GM18867 (cell line): ENCODE measurements at regions not wholly inside any gene's neighbourhood (a gene's known extent, or its start where the extent isn't known, plus 50 kb on each side); places are given as distances from the start of the nearest gene placed in this dataset.

Source experiments
- ATAC-seq: cut with Tn5 transposase; IDR thresholded peaks from one replicate; pipeline ENCODE4 v1.9.1; 2021; ENCODE audit warnings: mild to moderate bottlenecking, moderate library complexity; ENCODE audit not compliant: unreplicated experiment

DNA sequence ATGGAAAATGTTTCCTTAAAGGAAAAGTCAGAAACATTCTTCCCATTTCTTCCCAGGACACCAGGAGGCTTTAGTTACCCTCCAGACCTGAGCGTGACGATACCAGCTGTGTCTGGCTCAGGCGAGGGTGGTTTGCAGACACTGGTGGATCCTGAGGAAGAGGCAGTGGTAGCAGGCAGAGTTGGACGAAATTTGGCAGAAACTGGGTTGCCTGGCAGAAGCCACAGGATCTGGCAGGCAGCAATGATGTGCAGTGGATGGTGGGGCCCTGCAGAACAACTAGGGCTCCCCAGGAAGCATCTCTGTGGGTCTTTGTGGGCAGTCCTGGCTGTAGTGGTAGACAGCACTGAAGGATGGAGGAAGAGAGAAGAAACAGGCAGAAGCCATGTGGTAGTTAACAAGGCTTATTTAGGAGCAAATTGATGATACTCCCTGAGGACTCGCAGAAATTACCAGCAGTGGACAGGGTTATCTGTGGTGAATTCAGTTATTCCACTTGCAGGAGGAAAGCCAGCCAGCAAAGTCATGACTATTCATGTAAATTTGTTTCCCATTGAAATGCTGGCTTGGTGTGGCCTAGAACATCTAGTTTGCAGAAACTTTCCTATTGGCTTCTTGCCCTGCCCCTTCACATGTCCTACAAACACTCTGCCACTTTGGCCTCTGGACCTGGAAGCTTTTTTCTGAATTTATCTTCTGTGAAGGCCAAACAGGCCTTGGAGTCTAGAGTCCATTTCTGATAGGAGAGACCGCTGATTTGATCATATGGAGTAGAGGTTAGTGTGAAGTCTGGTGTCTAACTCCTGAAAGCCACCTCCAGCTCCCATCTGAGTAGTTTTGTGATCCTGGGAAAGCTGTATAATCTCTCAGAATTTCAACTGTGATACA, 212.0 kb downstream of the DMRT2 start:
- no peak for ATAC-seq

DNA sequence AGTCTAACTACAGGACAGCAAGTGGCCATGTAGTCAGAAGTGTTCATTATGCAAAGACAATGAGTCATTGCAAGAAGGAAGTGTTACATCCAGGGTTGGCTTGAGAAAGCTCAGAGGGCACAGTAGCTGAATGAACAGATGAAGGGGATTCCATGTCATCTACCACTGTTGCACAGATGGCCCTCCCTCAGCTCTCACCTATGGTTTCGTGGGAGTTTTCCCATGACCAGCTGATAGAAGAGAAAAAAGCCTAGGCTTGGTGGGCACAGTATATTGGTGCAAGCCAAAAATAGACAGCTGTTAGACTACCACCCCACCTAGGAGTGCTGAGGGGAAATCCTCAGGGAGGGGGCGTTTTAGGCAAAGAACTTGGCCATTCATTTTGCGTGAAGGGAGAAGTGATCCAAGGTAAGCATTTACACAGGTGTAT, 217.0 kb downstream of the DMRT2 start:
- peak; percentile 91 for ATAC-seq

DNA sequence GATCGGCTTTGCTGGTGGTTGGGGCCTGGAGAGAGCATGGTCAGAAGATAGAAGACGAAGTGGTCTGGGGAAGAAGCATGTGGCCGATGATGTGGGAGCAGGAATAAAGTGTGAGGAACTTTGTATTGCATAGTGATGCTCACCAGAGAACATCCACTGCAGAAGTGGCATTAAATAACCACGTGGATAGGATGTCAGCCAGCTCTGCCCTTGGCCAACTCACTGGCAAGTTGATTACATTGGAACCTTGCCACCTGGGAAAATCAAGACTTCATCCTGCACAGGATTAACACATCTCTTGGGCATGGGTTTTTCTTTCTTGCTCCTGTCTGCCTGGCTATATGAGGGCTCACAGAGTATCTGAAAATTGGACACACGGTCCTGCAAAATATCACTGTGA, 217.4 kb downstream of the DMRT2 start:
- no peak for ATAC-seq

DNA sequence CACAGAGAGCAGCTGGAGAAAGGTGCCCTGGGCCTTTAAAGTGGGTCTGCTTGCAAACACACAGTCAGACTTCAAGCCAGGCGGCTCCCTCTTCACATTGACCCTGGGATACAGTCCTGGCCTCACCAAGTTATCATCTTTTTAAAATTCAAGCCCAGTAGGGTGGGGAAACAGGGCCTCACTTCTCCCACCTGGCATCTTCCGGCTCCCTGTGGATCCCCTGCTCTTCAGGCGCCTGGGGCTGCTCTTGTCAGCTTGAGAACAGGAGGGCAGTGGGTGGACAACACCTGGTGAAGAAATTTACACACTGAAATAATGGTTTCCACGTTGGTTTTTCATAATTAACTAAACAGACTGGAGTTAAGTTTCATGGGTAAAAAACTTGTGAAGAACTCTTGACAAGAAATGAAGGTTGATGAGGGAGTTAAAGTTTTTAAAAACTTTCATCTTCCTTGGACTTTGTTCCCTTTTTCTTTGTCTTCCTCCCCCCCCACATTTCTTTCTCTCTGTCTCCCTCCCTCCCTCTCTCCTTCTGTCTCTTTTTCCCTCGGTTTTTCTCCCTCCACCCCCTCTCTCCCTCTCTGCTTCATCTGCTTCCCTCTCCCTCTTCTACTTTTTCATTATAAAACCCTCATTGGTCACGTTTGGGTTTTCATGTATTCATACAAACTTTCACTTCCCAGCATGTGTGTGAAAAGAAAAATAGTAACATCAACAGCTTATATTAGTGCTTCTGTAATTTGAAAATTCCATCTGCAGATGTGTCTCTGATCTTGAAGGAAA, 219.6 kb downstream of the DMRT2 start:
- ATAC-seq = no peak

DNA sequence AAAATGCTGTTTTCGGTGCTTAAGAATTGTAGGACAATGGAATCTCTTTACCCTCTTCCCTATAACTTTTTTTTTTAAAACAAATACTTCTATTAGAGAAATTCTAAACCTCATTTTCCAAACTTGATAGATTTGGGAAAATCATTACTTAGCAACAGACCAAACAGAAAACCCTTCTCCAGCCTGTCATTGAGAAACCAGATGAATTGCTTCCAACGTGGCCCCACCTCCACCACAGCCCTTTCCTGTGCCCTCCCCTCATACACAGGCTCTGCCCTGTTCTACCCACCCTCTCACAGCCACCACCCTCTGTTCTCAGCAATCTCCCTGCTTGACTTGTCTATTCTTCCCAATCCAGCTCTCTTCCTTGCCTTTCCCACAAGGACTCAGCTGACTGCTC, 221.2 kb downstream of the DMRT2 start:
- no peak for ATAC-seq

DNA sequence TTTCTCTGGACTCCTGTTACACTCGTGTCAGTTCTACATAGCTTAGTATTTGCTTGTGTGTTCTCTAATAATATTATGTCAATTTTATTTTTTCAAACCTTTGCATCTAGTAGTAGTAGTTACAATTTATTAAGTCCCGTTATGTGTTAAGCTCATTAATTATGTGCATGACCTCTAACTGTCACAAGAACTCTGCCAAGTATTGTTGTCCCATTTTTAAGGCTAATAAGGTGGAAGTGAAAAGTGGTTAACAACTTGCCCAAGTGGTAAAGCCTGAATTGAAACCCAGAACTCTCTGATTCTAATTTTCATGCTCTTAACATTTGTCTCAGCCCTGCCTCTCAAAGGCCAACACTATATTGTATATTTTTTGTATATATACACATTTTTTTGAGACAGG, 221.6 kb downstream of the DMRT2 start:
- ATAC-seq = no peak

DNA sequence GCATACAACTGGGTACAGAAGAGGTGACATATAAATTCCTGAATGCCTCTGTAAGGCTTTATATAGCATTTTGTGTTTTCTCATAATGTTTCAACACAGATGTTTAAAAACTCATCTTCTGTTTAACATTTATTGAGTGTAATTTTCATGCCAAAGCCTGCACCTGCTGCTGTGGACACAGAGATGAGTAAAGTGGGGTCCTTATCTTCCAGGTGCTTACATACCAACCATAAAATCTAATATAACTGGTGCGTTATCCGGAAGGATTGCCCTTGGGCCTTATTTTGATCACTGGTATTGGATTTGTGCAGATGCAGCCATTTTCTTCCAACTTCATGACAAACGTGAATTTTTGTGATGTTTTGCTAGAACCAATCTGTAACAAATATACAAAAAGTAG, 222.3 kb downstream of the DMRT2 start:
- no peak for ATAC-seq

DNA sequence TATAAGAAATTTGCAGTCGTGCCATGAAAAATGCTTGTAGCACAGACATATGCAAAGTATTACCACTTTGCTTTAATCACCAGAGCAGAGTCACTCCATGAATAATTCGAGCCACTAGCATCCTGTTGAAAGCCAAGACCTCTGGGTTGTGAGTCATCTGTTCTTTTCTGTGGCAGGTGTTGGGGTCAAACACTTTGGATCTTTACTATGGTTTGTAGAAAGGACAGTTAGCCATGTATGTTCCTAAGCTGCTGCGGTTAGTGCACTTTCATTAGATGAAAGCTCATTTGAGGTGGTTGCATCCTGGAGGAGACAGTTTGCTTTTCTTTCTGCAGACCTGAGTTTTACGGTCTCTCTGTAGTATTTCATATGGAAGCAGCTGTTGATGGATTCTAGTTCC, 223.7 kb downstream of the DMRT2 start:
- ATAC-seq = no peak

DNA sequence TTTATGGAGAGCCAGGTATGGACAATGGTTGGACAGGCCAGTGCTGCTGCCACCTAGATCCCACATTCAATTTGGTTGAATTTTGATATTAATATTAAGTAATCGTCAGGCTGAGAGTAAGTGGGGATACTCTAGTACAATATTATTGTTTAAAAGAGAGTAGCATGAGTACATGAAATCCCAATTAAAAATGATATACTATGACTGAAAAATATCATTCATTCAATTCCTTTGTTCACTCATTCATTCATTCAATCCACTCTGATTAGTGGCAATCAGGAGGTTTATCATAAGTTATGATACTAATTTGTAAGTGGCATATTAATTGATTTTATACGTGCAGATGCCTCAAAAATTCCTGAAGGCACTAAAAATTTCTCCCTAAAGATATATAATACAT, 224.2 kb downstream of the DMRT2 start:
- ATAC-seq = no peak

DNA sequence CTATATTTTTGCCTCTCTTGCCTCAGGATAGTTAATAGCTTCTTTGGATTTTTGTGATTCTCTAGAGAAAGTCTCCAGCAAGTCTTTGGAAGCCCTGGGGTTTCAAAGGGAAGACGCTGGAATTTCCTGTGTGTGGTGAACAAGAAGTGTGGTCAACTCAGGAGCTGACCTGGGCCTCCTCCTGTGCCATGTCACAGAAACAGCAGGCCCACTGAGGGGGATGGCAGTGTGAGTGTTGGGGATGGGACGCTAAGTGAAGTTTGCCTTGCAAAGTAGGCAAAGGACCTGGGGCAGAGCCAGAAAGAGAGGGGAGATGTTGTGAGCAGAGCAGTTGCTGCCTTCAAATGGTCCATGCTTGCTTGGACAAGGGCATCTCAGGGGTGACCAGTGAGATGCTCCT, 226.3 kb downstream of the DMRT2 start:
- no peak for ATAC-seq

DNA sequence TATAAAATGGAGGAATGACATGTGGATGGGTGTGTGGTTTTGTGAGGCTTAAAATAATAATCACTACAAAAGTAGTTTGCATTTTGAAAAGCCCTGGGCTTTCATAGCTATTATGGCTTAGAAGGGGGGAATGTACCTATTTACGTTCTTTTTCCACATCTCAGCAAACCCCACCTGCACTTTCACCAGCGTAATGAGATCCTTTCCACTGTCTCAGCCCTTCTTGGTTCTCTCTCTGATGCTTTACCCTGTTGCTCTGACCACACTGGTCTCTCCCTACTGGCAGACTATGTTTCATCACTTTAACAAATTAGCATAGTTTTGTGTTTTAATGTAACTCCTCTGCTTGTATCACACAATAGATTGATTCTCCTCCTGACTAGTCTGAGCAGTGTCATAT, 234.6 kb downstream of the DMRT2 start:
- no peak for ATAC-seq

DNA sequence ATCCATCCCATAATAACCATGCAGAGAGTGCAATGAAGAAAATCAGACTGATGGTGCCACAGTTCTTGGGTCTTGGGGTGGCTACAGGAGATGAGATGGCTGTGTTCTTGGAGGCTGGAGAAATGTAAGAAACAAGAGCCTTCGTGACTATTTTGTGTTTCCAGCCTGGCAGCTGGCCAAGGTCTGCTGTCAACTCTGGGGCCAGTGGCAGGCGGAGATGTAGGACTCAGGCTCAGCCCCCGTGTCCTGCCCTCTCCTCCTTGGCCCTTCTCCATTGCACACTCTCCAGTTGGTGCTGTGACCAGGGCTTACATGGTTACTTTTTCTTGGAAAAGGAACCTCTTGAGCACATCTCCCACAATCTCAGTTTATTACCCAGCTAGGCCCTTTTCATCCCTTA, 235.4 kb downstream of the DMRT2 start:
- no peak for ATAC-seq

DNA sequence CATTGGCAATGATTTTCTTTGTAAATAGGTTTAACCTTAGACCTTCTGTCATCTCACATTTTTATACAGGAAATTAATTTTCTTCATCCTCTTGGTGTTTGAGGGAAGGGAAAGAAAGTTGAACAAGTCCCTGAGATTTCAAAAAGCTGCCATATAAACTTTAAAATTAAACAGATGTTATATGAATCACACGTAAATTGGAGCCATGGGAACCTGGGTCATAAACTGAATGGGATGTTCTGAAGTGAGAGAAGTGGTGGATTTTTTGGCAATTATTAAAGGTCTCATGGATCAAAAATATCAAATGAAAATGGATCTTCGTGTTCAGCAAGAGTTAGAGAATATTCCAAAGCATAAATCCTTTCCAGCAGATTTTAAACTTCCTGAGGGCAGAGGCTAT, 242.2 kb downstream of the DMRT2 start:
- ATAC-seq = no peak

DNA sequence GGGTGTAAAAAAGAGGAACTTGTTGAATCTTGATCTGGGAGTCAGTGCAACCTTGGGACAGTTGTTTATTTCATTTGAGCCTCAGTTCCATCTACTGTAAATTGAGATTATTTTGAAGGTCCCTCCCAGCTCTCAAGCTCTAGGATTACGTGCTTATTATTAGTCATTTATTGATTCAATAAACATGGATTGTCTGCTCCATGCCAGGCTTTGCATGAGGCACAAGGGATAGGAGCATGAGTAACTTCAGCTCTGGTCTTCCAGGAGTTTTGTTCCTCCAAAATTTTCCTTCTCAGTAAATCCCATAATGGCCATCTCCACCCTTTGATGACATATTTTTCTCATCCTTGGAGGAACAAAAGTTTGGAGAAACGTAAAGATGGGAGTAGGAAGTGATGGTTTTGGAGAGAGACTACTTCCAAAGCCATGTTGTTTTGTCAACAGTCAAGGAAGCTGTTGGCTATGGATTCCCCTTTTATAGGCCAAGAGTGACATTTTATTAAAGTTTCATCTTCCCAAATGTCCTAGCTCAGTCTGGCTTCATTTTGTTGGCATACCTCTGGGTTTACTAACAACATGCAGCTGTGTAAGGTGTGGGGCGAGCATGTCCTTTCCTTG, 244.6 kb downstream of the DMRT2 start:
- no peak for ATAC-seq

DNA sequence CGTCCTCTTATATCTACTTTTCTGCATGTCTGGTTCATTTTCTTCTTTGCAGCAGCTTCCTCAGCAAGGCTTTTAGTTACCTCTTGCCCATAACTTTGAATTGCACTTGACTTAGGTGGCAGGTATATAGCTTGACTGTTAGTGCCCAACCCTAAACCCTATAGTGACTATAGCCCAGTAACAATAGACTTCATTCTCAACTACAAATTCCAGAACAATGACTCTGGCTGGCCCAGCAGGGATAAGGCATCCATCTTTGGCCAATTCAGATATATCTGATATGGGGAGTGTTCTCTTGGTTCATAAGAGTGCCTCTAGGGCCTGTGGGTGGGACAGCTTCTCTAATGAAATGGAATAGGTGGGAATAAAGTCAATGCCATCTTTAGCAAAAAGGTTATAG, 246.2 kb downstream of the DMRT2 start:
- ATAC-seq = no peak

DNA sequence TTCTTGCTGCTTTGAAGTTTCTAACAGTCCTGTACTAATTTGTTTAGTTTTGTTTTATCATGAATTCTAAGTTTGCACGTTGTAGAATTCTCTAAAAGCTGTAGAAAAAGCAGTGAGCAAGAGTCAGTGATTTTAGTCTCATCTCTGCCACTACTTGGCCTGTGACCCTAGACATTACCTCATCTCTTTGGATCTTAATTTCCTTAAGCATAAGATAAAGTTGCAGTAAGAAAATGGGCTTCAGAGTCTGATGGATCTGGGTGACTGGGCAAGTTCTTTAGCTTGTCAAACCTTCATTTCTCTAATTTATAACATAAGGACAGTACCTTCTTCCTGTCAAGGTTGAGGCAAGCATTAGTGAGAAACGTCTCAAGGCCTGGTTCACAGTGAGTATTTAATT, 247.9 kb downstream of the DMRT2 start:
- ATAC-seq = no peak

DNA sequence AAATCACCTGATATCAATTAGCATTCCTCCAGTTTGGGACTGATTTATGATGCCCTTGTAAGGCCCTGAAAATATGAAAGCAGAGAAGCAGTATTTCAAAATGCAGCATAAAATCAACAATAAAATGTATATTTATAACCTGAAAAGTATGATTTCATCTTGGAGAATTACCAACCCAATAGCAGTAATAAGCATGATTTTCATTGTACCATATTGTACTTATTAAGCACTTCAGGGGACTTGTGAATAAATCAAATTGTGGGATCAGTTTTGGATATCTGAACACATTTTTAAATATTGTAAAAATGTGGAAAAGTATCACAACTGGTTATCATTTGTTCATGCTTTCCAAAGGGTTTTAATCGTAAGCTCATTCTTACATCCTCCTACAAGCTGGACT, 250.8 kb downstream of the DMRT2 start:
- ATAC-seq = no peak

DNA sequence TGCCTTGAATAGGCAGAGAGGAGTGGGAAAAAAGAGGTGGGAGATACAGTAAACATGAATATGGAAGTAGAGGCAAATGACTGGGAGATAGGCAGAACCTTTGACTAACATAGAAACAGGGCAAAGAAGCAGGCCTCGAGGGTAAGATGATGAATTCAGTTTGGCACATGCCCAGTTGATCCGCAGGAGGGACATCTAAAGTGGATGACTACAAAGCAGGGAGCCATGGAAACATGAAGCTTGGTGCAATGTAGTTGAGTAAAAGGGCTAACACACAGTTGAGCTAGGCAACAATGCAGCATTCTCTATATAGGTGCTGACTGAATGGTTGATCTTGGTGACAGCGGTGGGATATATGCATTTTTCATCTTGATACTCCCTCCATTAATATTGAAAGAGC, 253.8 kb downstream of the DMRT2 start:
- ATAC-seq = no peak

DNA sequence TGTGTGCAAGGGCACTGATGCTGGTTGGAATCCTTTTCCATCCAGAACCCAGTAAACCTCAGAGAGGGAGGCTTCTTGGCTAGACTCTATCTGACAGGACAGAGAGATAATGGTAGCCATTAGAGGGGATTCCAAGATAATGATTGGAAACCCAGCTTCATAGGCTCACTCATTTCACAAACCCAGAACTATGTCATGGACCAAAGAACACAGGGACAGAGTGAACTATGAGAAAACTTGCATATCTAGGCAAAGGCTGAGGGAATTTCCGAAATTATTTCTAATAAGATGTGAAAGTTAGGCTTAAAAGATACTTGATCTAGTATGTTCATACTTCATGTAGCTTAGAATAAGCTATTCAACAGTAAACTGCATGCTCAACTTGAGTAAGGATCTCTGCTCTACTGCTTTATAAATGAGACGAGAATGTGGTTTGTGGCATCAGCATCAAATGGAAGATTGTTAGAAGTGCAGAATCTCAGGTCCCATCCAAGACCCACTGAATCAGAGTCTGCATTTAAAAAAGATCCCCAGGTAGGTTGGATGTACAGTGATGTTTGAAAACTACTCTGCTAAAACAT, 261.4 kb downstream of the DMRT2 start:
- ATAC-seq = no peak

DNA sequence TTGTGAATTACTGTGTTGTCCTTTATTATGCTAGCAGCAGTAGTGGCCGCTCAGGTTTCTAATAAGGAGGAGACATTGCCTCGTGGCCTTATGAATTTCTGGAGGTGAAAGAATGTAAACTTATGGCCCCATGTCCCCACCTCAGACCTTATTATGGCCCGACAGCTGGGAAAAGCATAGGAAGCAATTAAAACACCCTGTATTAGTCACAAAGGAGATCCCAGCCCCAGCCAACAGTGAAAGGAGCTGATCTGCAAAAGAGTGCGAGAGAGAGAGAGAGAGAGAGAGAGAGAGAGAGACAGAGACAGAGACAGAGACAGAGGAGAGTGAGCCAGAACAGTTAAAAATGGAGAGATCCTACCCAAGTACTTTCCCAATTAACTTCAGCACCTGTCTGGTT, 269.3 kb downstream of the DMRT2 start:
- no peak for ATAC-seq

DNA sequence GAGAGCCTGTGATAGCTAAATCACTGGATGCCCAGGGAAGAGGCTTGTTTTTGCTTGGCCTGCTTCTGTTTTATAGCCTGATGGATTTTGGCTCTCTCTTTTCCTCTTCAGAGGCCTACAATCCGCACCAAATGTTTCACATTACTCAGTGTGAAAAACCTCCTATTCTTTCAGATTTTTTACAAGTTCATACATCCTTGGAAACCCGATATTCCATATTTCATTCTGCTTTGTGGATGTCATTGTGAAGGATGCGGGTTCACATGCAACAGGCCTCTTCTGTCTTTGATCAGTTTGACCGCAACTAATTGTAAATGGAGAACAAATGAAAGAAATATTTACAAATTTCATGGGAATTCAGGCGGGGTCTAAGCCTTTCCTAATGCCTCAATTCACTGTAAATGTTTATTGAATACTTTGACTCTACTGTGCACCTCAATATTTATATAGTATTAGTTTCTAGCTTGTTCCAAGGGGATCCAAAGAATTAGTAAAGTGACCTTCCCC, 269.9 kb downstream of the DMRT2 start:
- no peak for ATAC-seq
